CD4-positive, alpha-beta T cell (primary cell): ENCODE measurements at regions not wholly inside any gene's neighbourhood (a gene's known extent, or its start where the extent isn't known, plus 50 kb on each side); places are given as distances from the start of the nearest gene placed in this dataset.

Experiments used
- ATAC-seq: fragments of 200-7000 bp; cut with Tn5 transposase; one replicate; pipeline ENCODE4 v1.10.0; 2022; ENCODE audit warnings: mild to moderate bottlenecking; ENCODE audit not compliant: poor library complexity
- CTCF ChIA-PET: fragments of 350-600 bp; sonication (Branson Sonifier 250); formaldehyde crosslinking; loops from one replicate; lab custom pipeline; 2021; ENCODE audit warnings: antibody characterized with exemption, inconsistent platforms; lab: Charles Lee
- POLR2A ChIA-PET: fragments of 350-600 bp; sonication (Branson Sonifier 250); formaldehyde crosslinking; loops from one replicate; lab custom pipeline; 2021; ENCODE audit warnings: antibody characterized with exemption, inconsistent platforms; lab: Charles Lee
- DNase-seq, 14 experiments: peaks; one replicate each; pipeline ENCODE4 v3.0.0-alpha.2; 2013 to 2020; ENCODE audit warnings: mixed read lengths in 2 of 14
- H3K27ac ChIP-seq, 2 donors: one replicate each; pipeline versions ENCODE4 v1.5.1 to v1.7.0; 2013; ENCODE audit warnings: low read length in 2 of 2, low read depth in 1 of 2, mild to moderate bottlenecking in 1 of 2
- H3K27me3 ChIP-seq, 2 experiments: 1 replicate in 1 of 2; 2 replicates in 1 of 2; pipeline versions ENCODE4 v1.6.1 to v1.7.0; 2013; ENCODE audit warnings: low read length in 2 of 2, control low read depth in 1 of 2, mild to moderate bottlenecking in 1 of 2, moderate library complexity in 1 of 2; ENCODE audit not compliant: insufficient read depth in 2 of 2, control insufficient read depth in 1 of 2
- H3K36me3 ChIP-seq: one replicate; pipeline ENCODE4 v1.6.1; 2013; ENCODE audit warnings: low read length, control low read depth; ENCODE audit not compliant: insufficient read depth
- H3K4me1 ChIP-seq: one replicate; pipeline ENCODE4 v1.6.1; 2013; ENCODE audit warnings: low read length, control low read depth; ENCODE audit not compliant: insufficient read depth
- H3K4me3 ChIP-seq: one replicate; pipeline ENCODE4 v1.5.1; 2013; ENCODE audit warnings: mild to moderate bottlenecking, low read length, moderate library complexity
- H3K9me3 ChIP-seq, 2 experiments: 1 replicate in 1 of 2; 2 replicates in 1 of 2; pipeline versions ENCODE4 v1.6.1 to v1.7.0; 2013; ENCODE audit warnings: low read length in 2 of 2, mild to moderate bottlenecking in 2 of 2, control low read depth in 1 of 2, moderate library complexity in 1 of 2; ENCODE audit not compliant: control insufficient read depth in 1 of 2, insufficient read depth in 1 of 2
- H3K27ac Mint-ChIP-seq: one replicate; pipeline ENCODE4 v1.8.0; 2020; ENCODE audit warnings: mixed read lengths
- H3K27me3 Mint-ChIP-seq: one replicate; pipeline ENCODE4 v1.8.0; 2021; ENCODE audit warnings: mixed read lengths
- H3K36me3 Mint-ChIP-seq: one replicate; pipeline ENCODE4 v1.8.0; 2021; ENCODE audit warnings: low read depth, mixed read lengths
- H3K4me1 Mint-ChIP-seq: one replicate; pipeline ENCODE4 v1.8.0; 2021; ENCODE audit warnings: low read depth, mixed read lengths
- H3K4me3 Mint-ChIP-seq: one replicate; pipeline ENCODE4 v1.8.0; 2020; ENCODE audit warnings: mild to moderate bottlenecking, mixed read lengths
- H3K9me3 Mint-ChIP-seq: one replicate; pipeline ENCODE4 v1.8.0; 2020; ENCODE audit warnings: mixed read lengths
- intact Hi-C, 2 experiments: fragments of 100-400 bp; cut with DNase I in 1 of 2; cut with micrococcal nuclease in 1 of 2; formaldehyde crosslinking; loops; one replicate each; pipeline versions ENCODE4 v1.15.1 to v1.9.0; 2023 to 2025; cut with DNase I, micrococcal nuclease
- TF ChIP-seq, protein P1 (sequence below): fragments of 200-600 bp; IDR thresholded peaks from one replicate; pipeline ENCODE4 v1.8.0; 2022; ENCODE audit warnings: antibody characterized with exemption, mild to moderate bottlenecking

DNA sequence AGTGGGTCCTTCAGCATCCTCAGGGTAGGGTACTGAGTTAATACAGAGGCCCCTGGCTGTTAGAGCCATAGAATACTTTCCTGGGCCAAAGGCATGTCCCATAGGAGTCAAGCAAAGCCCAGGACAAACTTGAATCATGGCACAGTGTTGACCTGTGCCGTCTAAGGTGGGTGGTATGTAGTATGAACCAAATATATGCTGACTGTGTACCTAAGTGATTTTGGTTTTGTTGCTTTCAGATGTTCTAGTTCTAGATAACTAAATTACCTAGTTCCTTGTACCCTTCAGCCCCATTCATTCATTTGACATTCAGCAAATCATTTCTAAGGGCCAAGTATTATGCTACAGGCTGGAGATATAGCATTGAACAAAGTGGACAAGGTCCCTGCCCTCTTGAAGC lies 61.3 kb upstream of the GPRC5B start:
- Mint-ChIP-seq H3K9me3 (no peaks in the 10 kb centered on the region), H3K36me3 (no peaks in the 10 kb centered on the region), H3K27ac (no peak overlapping the region), H3K27me3 (peaks cover 21% of the 10 kb centered on the region), H3K4me1 (no peaks in the 10 kb centered on the region), H3K4me3 (no peak overlapping the region)
- H3K27ac ChIP-seq = no peak overlapping the region
- no peak overlapping the region for H3K4me3 ChIP-seq
- H3K4me1 ChIP-seq = no peaks in the 10 kb centered on the region
- ChIA-PET CTCF (no interaction called here), POLR2A (no interaction called here)
- H3K9me3 ChIP-seq = no peaks in the 10 kb centered on the region
- H3K36me3 ChIP-seq = no peaks in the 10 kb centered on the region
- DNase-seq (no peak), ATAC-seq (no peak)
- intact Hi-C loops = no loop called here
- peaks cover 0 to 5% of the 10 kb centered on the region in 2 experiments for H3K27me3 ChIP-seq
- TF ChIP-seq, protein P1, sequence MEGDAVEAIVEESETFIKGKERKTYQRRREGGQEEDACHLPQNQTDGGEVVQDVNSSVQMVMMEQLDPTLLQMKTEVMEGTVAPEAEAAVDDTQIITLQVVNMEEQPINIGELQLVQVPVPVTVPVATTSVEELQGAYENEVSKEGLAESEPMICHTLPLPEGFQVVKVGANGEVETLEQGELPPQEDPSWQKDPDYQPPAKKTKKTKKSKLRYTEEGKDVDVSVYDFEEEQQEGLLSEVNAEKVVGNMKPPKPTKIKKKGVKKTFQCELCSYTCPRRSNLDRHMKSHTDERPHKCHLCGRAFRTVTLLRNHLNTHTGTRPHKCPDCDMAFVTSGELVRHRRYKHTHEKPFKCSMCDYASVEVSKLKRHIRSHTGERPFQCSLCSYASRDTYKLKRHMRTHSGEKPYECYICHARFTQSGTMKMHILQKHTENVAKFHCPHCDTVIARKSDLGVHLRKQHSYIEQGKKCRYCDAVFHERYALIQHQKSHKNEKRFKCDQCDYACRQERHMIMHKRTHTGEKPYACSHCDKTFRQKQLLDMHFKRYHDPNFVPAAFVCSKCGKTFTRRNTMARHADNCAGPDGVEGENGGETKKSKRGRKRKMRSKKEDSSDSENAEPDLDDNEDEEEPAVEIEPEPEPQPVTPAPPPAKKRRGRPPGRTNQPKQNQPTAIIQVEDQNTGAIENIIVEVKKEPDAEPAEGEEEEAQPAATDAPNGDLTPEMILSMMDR = no peak

DNA sequence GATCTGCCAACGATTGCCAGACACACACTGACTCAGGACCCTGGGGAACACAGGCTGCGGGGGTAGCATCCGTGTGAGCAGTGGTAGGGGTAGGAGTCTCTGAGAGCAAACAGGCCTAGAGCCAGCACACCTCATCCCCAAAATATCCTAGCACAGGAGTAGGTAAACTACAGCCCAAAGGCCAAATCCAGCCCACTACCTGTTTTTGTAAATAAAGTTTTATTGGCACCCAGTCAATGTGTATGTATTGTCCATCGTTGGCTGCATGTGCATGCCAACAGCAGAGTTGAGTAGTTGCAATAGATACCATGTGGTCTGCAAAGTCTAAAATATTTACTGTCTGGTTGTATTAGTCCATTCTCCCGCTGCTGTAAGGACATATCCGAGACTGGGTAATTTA lies 55.5 kb upstream of the GPRC5B start:
- Mint-ChIP-seq H3K4me3 (no peak overlapping the region), H3K27ac (no peak overlapping the region), H3K36me3 (no peaks in the 10 kb centered on the region), H3K9me3 (no peaks in the 10 kb centered on the region), H3K4me1 (no peaks in the 10 kb centered on the region), H3K27me3 (peaks cover 23% of the 10 kb centered on the region)
- H3K4me1 ChIP-seq = no peaks in the 10 kb centered on the region
- H3K36me3 ChIP-seq = no peaks in the 10 kb centered on the region
- intact Hi-C loops = no loop called here
- CTCF ChIA-PET = no interaction called here
- DNase-seq (no peak), ATAC-seq (no peak)
- TF ChIP-seq, protein P1 = no peak
- H3K9me3 ChIP-seq = no peaks in the 10 kb centered on the region
- POLR2A ChIA-PET = no interaction called here
- peaks cover 3 to 4% of the 10 kb centered on the region in 2 experiments for H3K27me3 ChIP-seq
- H3K4me3 ChIP-seq = no peak overlapping the region
- H3K27ac ChIP-seq = no peak overlapping the region

DNA sequence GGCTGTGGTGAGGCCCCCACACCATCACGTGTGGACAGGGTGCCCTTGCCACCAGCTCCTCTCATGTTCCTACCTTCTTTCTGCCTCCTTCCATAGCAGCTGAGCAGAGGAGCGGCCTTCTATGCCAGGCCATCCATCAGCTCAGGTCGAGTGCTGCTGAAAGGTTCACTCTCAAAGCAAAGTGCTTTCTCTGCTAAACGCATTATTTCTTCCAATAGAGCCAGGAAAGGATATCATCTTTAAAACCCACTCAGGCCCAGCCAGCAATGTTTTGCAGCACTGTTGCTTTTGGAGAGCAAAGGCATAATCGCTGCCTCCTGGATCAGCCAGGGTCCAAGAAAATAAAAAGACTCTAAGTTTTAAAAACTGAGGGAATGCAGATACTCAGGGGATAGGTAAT lies 54.9 kb upstream of the GPRC5B start:
- Histone ChIP-seq H3K27ac (no peak overlapping the region), H3K9me3 (no peaks in the 10 kb centered on the region), H3K4me1 (no peaks in the 10 kb centered on the region), H3K4me3 (no peak overlapping the region), H3K36me3 (no peaks in the 10 kb centered on the region), H3K27me3 (peaks cover 3 to 4% of the 10 kb centered on the region in 2 experiments)
- Mint-ChIP-seq H3K27ac (no peak overlapping the region), H3K9me3 (no peaks in the 10 kb centered on the region), H3K36me3 (no peaks in the 10 kb centered on the region), H3K4me3 (no peak overlapping the region), H3K27me3 (peaks cover 25% of the 10 kb centered on the region), H3K4me1 (no peaks in the 10 kb centered on the region)
- intact Hi-C loops = no loop called here
- TF ChIP-seq, protein P1 = no peak
- ATAC-seq = no peak
- ChIA-PET POLR2A (no interaction called here), CTCF (no interaction called here)
- no peak for DNase-seq
